ENCODE measurements at regions not wholly inside any gene's neighbourhood (a gene's known extent, or its start where the extent isn't known, plus 50 kb on each side); places are given as distances from the start of the nearest gene placed in this dataset.
"Not testable (repeated sequence)": the region's sequence is repeated elsewhere in the genome, so short reads cannot be mapped to it uniquely, and the experiment has no call there.

DNA sequence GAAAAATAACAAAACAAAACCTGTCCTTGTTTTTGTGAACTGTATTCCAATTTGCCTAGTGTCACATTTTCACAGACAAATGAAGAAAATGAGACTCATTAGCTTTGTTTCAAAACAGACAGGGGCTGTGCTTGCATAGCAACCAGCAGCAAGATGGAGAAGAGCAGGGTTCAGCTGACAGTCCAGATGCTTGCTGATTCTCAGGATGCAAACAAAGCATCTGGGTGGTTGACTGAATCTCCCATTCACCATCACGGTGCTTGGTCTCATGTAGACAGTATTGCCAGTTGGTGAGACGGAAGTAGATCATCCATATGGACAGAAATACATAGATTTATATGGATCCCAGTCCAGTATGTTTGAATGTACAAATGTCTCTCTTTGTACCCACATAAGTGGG lies 326.8 kb downstream of the CCDC85A start:
- no peak for DNase-seq (ENCODE audit: low read depth in 2 of 2)

GRCh38 chr2:56515399-56515798 lies 331.6 kb downstream of the CCDC85A start:
- DNase-seq (ENCODE audit: low read depth in 2 of 2): no peak

GRCh38 chr2:56519806-56520205 lies 336.0 kb downstream of the CCDC85A start:
- no peak for DNase-seq (ENCODE audit: low read depth in 2 of 2)

- DNase-seq (ENCODE audit: low read depth in 2 of 2): no peak
Measured at GRCh38 chr2:56522605-56523089, 338.9 kb downstream of the CCDC85A start.

- DNase-seq (ENCODE audit: low read depth in 2 of 2): no peak
Measured at GRCh38 chr2:56523816-56524215, 340.0 kb downstream of the CCDC85A start.

DNA sequence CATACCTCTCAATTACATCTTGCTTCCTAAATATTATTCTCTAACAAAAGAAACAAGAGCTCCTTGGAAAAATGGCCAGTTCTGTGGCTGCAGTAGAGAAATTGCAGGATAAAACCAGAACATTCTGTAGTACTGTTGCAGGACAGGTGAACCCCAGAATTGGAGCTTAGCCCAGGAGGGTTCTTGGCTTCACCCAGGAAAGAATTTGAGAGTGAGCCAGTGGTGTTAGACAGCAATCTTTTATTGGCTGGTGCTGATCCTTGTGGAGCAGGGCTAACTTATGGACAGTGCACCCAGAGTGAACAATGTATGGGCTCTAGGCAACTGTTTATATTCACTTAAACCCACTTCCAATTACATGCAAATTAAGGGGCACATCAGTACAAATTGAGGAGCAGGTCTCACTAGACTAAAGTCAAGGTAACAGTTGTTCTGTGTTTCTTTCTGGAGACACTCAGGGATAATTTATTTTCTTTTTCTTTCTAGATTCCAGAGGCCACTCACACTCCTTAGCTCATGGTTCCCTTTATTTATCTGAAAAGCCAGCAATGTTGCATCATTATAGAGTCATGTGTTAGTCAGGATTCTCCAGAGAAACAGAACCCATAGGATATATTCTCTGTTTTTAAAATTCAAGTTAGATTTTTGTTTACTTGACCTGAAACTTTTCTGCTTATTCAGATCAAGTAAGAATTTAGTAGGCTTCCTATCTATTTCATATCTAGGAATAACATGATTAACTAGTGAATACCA lies 348.1 kb downstream of the CCDC85A start:
- no peak for DNase-seq (ENCODE audit: low read depth in 2 of 2)

GRCh38 chr2:56534321-56534720 lies 350.5 kb downstream of the CCDC85A start:
- no peak for DNase-seq (ENCODE audit: low read depth in 2 of 2)

DNA sequence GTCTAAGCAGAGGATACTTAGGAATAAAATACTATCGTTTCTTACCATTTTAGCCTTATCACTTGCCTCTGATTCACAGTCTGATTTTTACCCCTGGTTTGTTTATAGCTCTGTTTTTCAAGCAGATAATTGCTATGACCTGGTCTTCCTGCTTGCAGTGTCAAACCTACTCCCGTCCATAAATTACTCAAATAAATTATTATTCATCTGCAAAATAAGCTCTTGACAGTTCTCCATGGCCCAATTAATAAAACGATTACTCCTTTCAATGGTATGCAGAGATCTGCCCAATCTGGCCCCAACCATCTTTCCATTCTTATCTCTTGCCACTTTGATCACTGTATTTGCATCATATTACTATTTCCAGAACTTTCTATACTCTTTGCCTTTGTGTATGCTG lies 354.0 kb downstream of the CCDC85A start:
- no peak for DNase-seq (ENCODE audit: low read depth in 2 of 2)

- DNase-seq (ENCODE audit: low read depth in 2 of 2): no peak
Measured at GRCh38 chr2:56539618-56540017, 355.8 kb downstream of the CCDC85A start.

DNA sequence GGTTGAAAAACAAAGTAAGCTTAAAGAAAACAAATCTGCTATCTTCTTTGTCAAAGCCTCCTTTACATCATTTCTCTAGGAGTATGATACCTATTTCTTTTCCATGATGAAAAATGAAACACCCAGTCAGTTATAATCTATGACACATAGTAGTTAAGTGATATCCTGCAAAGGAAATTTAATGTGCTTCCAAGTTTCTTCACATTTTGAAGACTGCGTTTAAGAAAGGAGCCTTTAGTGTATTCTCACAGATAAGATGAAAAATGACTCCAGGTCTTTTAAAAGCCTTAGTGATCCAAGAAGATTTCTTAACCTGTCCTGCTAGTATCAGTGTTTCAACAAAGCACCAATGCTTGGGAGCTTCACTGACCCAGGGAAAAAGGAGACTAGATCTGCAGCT lies 356.7 kb downstream of the CCDC85A start:
- no peak for DNase-seq (ENCODE audit: low read depth in 2 of 2)

- no peak for DNase-seq (ENCODE audit: low read depth in 2 of 2)
Measured at GRCh38 chr2:56540916-56541315, 357.1 kb downstream of the CCDC85A start.

GRCh38 chr2:56542213-56542612 lies 358.4 kb downstream of the CCDC85A start:
- DNase-seq (ENCODE audit: low read depth in 2 of 2): no peak

GRCh38 chr2:56565143-56565542 lies 381.4 kb downstream of the CCDC85A start:
- DNase-seq (ENCODE audit: low read depth in 2 of 2): no peak

DNA sequence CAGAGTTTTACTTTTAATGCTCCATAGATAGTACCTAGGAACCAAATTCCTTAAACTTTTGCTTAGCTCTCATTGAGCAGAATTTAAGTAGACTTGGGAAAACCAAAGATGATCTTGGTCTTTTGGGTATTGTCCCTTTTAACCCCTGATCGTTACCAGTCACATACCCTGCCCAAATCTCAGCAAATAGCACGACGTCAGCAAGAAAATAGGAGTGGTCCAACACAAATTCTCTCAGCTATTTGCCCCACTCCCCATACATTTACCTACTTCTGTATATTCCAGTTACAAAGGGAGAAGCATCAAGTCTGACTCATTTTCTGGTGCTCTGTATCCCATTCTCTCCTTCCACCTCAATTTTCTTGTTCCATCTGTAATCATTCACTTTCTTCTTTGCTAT lies 387.3 kb downstream of the CCDC85A start:
- DNase-seq (ENCODE audit: low read depth in 2 of 2): no peak

DNA sequence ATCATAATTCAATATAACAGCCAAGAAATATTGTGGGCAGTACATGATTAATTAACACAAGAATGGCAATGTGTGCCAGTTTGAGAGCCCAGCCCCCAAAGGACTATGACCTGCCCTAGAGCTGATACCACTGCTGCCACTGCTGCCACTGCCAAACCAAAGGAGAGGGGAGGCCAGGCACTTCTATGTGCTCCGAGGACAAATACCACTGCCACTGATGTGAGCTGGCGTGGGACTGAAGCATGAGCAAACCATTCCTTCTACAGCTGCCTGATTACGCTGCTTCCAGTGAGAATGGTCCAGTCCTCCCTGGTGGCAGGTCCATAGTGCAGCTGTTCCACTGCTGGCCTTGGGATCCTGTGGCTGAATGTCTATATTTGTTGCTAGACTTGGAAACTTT lies 392.2 kb downstream of the CCDC85A start:
- DNase-seq (ENCODE audit: low read depth in 2 of 2): no peak

GRCh38 chr2:56580242-56580641 lies 396.5 kb downstream of the CCDC85A start:
- no peak for DNase-seq (ENCODE audit: low read depth in 2 of 2)

DNA sequence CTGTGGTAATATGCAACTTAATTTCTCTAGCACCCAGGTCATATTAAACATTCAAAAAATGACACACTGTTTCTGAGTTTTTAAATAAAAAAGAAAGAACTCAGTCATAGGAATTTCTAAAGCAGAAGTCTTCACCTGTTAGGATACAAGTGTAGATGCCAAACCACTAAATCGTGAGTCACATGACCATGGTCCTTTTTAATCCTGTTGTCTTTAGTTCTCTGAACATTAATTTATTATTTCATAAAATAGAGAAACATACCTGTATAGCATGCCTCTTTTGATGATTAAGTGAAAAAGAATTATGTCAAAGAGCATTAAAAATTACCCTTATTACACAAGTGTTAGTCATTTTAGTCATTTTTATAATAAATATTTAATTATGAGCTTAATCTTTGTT lies 398.8 kb downstream of the CCDC85A start:
- DNase-seq (ENCODE audit: low read depth in 2 of 2): no peak

- no peak for DNase-seq (ENCODE audit: low read depth in 2 of 2)
Measured at GRCh38 chr2:56583796-56584315, 400.1 kb downstream of the CCDC85A start.

DNA sequence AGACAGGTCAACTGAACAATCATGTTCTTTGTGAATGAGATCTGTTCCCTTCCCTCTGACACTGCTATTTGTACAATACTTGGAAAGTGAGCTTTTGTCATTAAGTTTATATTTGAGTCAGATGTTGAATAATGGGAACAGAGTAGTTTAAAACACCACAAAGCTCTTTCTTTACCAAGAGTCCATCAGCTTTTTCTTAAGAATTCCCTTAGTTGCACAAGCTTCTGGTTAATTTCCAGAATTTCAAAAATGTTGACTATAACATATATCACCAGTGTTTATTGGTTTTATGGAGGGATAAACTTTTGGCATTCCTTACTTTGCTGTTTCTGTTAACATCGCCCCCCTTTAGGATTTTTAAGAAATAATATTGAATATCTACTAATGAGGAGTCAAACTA lies 403.7 kb downstream of the CCDC85A start:
- no peak for DNase-seq (ENCODE audit: low read depth in 2 of 2)

GRCh38 chr2:56589194-56589593 lies 405.4 kb downstream of the CCDC85A start:
- no peak for DNase-seq (ENCODE audit: low read depth in 2 of 2)

GRCh38 chr2:56589835-56590234 lies 406.0 kb downstream of the CCDC85A start:
- DNase-seq (ENCODE audit: low read depth in 2 of 2): no peak

- DNase-seq (ENCODE audit: low read depth in 2 of 2): peak in 1 of 2 donors; percentile 15
Measured at GRCh38 chr2:56590611-56591010, 406.8 kb downstream of the CCDC85A start.

- not testable (repeated sequence) for DNase-seq (ENCODE audit: low read depth in 2 of 2)
Measured at GRCh38 chr2:56606086-56606485, 422.3 kb downstream of the CCDC85A start.

All from lung microvascular endothelial cell (primary cell).